Neutrophil (primary cell): ENCODE measurements at regions not wholly inside any gene's neighbourhood (a gene's known extent, or its start where the extent isn't known, plus 50 kb on each side); places are given as distances from the start of the nearest gene placed in this dataset.

ENCODE experiments used
- H3K27ac ChIP-seq: fragments of 200-600 bp; sonication (generic); 2 replicates; pipeline ENCODE4 v1.5.1; 2016; ENCODE audit warnings: mild to moderate bottlenecking, moderate library complexity
- H3K27me3 ChIP-seq: fragments of 200-600 bp; sonication (generic); 2 replicates; pipeline ENCODE4 v1.6.0; 2016; ENCODE audit warnings: mild to moderate bottlenecking
- H3K36me3 ChIP-seq: fragments of 200-600 bp; sonication (generic); 2 replicates; pipeline ENCODE4 v1.5.1; 2017
- H3K4me1 ChIP-seq, 2 experiments: fragments of 200-600 bp in 1 of 2; sonication (generic) in 1 of 2; 1 replicate in 1 of 2; 2 replicates in 1 of 2; pipeline versions ENCODE4 v1.5.1 to v1.6.1; 2013 to 2016; ENCODE audit warnings: low read depth in 1 of 2, low read length in 1 of 2, mild to moderate bottlenecking in 1 of 2, moderate library complexity in 1 of 2; ENCODE audit not compliant: control insufficient read depth in 1 of 2, insufficient read depth in 1 of 2
- H3K4me3 ChIP-seq, 2 experiments: fragments of 200-600 bp in 1 of 2; sonication (generic) in 1 of 2; 1 replicate in 1 of 2; 2 replicates in 1 of 2; pipeline ENCODE4 v1.5.1; 2013 to 2016; ENCODE audit warnings: low read depth in 1 of 2, low read length in 1 of 2, mild to moderate bottlenecking in 1 of 2, moderate library complexity in 1 of 2
- H3K9me3 ChIP-seq: fragments of 200-600 bp; sonication (generic); 2 replicates; pipeline ENCODE4 v1.5.1; 2016
- TF ChIP-seq, protein P1 (sequence below): fragments of 200-600 bp; sonication (generic); IDR thresholded peaks from 2 replicates; pipeline ENCODE4 v1.5.1; 2016; ENCODE audit warnings: antibody characterized with exemption

DNA sequence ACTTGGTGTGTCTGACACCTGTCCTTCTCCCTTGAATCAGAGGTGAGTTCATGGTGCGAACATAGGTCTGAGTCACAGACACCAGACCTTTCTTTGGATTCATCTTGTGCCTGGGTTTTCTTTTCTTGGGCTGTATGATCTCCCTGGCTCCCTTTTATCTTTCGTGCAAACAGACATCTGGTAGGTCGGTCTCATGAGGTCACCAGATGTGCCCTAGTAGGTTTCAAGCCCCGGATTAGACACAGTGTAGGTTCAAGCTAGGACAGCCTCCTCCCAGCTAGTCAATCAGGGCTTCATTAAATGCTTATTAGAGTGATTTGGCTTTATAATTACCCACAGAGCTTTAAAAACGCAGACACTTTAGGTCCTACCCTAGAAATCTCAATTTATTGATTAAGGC is 106.0 kb upstream of the MYO10 start:
- no peaks in the 10 kb centered on the region for H3K9me3 ChIP-seq
- TF ChIP-seq, protein P1, sequence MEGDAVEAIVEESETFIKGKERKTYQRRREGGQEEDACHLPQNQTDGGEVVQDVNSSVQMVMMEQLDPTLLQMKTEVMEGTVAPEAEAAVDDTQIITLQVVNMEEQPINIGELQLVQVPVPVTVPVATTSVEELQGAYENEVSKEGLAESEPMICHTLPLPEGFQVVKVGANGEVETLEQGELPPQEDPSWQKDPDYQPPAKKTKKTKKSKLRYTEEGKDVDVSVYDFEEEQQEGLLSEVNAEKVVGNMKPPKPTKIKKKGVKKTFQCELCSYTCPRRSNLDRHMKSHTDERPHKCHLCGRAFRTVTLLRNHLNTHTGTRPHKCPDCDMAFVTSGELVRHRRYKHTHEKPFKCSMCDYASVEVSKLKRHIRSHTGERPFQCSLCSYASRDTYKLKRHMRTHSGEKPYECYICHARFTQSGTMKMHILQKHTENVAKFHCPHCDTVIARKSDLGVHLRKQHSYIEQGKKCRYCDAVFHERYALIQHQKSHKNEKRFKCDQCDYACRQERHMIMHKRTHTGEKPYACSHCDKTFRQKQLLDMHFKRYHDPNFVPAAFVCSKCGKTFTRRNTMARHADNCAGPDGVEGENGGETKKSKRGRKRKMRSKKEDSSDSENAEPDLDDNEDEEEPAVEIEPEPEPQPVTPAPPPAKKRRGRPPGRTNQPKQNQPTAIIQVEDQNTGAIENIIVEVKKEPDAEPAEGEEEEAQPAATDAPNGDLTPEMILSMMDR = no peak
- H3K27me3 ChIP-seq = no peaks in the 10 kb centered on the region
- H3K4me3 ChIP-seq = no peak overlapping the region
- no peaks in the 10 kb centered on the region for H3K4me1 ChIP-seq
- H3K27ac ChIP-seq = no peak overlapping the region
- no peaks in the 10 kb centered on the region for H3K36me3 ChIP-seq

DNA sequence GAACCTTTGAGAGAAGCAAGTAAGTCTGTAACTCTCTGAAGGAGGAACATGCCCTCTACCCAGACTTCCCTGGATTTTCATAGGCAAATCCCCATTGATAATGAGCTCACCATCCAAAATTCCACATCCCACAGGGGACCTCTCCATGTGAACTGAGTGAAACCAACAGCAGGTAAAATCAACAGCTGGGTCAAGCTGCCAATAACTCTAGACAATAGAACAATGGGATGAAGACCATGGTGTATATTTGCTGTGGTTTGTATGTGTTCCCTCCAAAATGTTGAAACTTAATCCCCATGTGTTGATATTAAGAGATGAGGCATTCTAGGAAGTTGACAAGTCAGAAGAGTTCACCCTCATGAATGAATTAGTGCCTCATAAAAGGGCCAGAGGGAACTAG is 110.2 kb upstream of the MYO10 start:
- TF ChIP-seq, protein P1 = no peak
- Histone ChIP-seq H3K36me3 (no peaks in the 10 kb centered on the region), H3K9me3 (no peaks in the 10 kb centered on the region), H3K27ac (no peak overlapping the region), H3K27me3 (no peaks in the 10 kb centered on the region), H3K4me3 (no peak overlapping the region), H3K4me1 (no peaks in the 10 kb centered on the region)

DNA sequence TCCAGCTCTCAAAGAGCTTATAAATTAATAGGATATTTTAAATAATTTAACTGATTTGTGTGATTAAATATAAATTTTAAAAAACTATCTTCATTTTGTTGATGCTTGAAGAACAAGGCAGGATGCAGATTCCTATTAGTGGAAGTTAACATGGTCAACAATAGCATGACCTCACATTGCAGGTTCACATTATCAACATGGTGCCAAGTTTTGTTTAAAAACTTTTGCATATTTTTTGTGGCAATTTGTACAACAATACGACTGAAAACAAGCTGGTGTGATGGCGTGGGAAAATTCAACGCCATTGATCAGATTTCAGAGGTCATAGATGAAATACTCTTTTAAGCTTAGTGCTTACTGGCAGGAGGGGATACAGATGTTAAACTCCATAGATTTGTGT is 114.1 kb upstream of the MYO10 start:
- Histone ChIP-seq H3K4me1 (no peaks in the 10 kb centered on the region), H3K36me3 (no peaks in the 10 kb centered on the region), H3K27me3 (no peaks in the 10 kb centered on the region), H3K9me3 (no peaks in the 10 kb centered on the region), H3K27ac (no peak overlapping the region), H3K4me3 (no peak overlapping the region)
- TF ChIP-seq, protein P1 = no peak

DNA sequence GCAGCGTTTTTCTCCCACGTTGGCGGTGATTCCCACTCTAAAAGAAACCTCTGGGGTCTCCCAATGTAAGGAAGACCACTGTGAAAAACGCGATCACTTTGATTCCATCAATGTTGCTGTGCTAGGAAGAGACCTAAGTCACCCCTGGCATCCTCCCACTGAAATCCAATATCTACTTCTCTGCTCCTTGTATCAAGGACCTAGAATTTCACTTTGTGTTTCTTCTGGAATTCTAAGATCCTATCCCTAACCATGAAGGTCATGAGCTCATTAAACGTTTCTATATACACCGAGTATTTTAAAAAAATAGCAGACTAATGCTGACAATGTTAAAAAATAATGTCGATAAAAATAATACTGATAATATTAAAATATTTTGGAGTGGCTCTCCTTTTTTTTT is 118.8 kb upstream of the MYO10 start:
- no peaks in the 10 kb centered on the region for H3K4me1 ChIP-seq
- no peaks in the 10 kb centered on the region for H3K27me3 ChIP-seq
- no peaks in the 10 kb centered on the region for H3K9me3 ChIP-seq
- no peak overlapping the region for H3K27ac ChIP-seq
- TF ChIP-seq, protein P1 = no peak
- H3K4me3 ChIP-seq = no peak overlapping the region
- H3K36me3 ChIP-seq = no peaks in the 10 kb centered on the region

DNA sequence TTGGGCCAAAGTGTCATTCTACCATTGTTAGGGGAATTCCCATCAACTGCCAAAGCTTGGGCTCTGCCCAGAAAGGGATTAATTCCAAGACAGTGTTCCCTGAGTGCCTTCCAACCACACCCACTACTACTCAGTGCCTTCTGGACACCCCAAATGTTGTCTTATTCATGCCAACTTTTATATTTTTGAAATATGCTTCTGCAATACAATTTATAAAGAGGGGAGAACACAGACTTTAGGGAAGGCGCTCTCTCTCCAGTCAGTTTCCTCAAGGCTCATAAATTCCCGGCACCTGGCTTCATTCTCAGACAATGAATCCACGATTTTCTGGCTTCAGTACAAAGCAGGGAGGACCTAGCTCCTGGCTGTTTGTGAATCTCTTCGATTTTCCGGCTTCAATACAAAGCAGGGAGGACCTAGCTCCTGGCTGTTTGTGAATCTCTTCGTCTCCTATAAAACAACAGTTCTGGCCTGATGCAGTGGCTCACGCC is 120.1 kb upstream of the MYO10 start:
- TF ChIP-seq, protein P1 = no peak
- no peaks in the 10 kb centered on the region for H3K27me3 ChIP-seq
- H3K27ac ChIP-seq = no peak overlapping the region
- no peaks in the 10 kb centered on the region for H3K9me3 ChIP-seq
- no peaks in the 10 kb centered on the region for H3K36me3 ChIP-seq
- no peaks in the 10 kb centered on the region for H3K4me1 ChIP-seq
- no peak overlapping the region for H3K4me3 ChIP-seq

DNA sequence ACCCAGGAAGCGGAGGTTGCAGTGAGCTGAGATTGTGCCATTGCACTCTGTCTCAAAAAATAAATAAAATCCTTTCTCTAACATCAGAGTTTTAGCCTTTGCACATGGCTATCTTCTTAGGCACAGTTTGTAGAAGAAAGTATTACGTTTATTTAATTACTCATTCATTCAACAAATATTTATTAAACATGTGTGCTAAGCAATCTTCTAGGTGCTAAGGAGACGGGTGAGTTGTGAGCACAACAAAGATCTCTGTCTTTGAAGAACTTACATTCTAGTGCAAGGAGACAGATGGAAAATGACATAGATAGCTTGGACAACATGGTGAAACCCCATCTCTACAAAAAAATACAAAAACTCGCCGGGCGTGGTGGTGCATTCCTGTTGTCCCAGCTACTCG is 122.3 kb upstream of the MYO10 start:
- Histone ChIP-seq H3K27ac (no peak overlapping the region), H3K4me3 (no peak overlapping the region), H3K4me1 (no peaks in the 10 kb centered on the region), H3K36me3 (no peaks in the 10 kb centered on the region), H3K27me3 (no peaks in the 10 kb centered on the region), H3K9me3 (no peaks in the 10 kb centered on the region)
- TF ChIP-seq, protein P1 = no peak
